Peyer's patch (tissue), 4 donors: ENCODE measurements at regions not wholly inside any gene's neighbourhood (a gene's known extent, or its start where the extent isn't known, plus 50 kb on each side); places are given as distances from the start of the nearest gene placed in this dataset.

Source experiments
- POLR2A ChIP-seq, 2 donors: fragments of 450-650 bp; IDR thresholded peaks; one replicate each; pipeline ENCODE4 v1.5.1; 2017; ENCODE audit warnings: antibody characterized with exemption in 2 of 2, mild to moderate bottlenecking in 2 of 2, moderate library complexity in 2 of 2
- TF ChIP-seq, protein P1 (sequence below), 6 experiments: fragments of 450-650 bp in 4 of 6; fragments of 200-600 bp in 2 of 6; sonication (generic) in 1 of 6; IDR thresholded peaks; one replicate each; pipeline ENCODE4 v1.5.1; 2017 to 2019; ENCODE audit warnings: antibody characterized with exemption in 6 of 6, mild to moderate bottlenecking in 3 of 6, moderate library complexity in 1 of 6

DNA sequence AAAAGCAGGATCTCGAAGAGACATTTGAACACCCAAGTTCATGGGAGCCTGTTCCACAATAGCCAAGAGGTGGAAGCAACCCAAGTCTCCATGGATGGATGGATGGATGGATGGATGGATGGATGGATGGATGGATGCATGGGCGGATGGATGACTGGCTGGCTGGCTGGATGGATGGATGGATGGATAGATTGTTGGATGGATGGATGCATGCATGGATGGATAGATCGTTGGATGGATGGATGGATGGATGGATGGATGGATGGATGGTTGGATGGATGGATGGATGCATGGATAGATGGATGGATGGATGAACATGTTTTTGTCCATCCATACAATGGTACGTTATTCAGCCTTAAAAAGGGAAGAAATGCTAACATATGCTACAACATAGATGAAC lies 603.4 kb downstream of the BRD1 start:
- TF ChIP-seq, protein P1, sequence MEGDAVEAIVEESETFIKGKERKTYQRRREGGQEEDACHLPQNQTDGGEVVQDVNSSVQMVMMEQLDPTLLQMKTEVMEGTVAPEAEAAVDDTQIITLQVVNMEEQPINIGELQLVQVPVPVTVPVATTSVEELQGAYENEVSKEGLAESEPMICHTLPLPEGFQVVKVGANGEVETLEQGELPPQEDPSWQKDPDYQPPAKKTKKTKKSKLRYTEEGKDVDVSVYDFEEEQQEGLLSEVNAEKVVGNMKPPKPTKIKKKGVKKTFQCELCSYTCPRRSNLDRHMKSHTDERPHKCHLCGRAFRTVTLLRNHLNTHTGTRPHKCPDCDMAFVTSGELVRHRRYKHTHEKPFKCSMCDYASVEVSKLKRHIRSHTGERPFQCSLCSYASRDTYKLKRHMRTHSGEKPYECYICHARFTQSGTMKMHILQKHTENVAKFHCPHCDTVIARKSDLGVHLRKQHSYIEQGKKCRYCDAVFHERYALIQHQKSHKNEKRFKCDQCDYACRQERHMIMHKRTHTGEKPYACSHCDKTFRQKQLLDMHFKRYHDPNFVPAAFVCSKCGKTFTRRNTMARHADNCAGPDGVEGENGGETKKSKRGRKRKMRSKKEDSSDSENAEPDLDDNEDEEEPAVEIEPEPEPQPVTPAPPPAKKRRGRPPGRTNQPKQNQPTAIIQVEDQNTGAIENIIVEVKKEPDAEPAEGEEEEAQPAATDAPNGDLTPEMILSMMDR (IDR thresholded peaks at IDR 0.05), result no peak
- no peak for TF ChIP-seq POLR2A (IDR thresholded peaks at IDR 0.05)
